GM12892 (cell line): ENCODE measurements at regions not wholly inside any gene's neighbourhood (a gene's known extent, or its start where the extent isn't known, plus 50 kb on each side); places are given as distances from the start of the nearest gene placed in this dataset.

ENCODE experiments used
- POLR2A ChIP-seq: IDR thresholded peaks from 2 replicates; pipeline ENCODE4 v1.6.1; 2011; ENCODE audit warnings: low read depth, low read length, control low read depth
- TAF1 ChIP-seq: IDR thresholded peaks from 2 replicates; pipeline ENCODE4 v1.6.1; 2011; ENCODE audit warnings: low read depth, mild to moderate bottlenecking, control low read depth, low read length, borderline replicate concordance

DNA sequence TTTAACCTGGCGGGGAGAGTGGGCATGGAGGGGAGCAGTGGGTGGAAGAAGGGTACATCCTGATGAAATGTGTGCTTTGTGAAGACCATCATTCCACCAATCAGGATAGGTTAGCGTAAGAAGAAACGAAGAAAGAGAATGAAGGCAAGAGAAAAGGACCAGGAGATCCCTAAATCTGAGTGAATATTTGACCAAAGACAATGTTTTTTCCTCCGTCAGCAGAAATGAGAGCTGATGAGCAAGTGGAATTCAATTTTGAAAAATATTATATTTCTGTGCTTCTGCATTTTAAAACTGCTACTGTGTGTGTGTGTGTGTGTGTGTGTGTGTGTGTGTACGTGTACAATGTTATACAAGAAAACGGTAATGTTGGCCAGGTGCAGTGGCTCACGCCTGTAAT lies 58.3 kb upstream of the NOCT start:
- TF ChIP-seq POLR2A (no peak), TAF1 (no peak)
